Immature natural killer cell (primary cell): ENCODE measurements at regions not wholly inside any gene's neighbourhood (a gene's known extent, or its start where the extent isn't known, plus 50 kb on each side); places are given as distances from the start of the nearest gene placed in this dataset.

ENCODE experiments used
- DNase-seq, 3 donors: peaks; one replicate each; pipeline ENCODE4 v3.0.0; 2022; ENCODE audit warnings: mixed read lengths in 1 of 3
- H3K27ac Mint-ChIP-seq, 6 donors: one replicate each; pipeline ENCODE4 v1.8.0; 2020; ENCODE audit warnings: mixed read lengths in 6 of 6, mild to moderate bottlenecking in 5 of 6, inconsistent platforms in 4 of 6, moderate library complexity in 3 of 6
- H3K27me3 Mint-ChIP-seq, 3 donors: one replicate each; pipeline ENCODE4 v1.8.0; 2020 to 2021; ENCODE audit warnings: low read depth in 3 of 3, mild to moderate bottlenecking in 3 of 3, mixed read lengths in 3 of 3, moderate library complexity in 3 of 3, inconsistent platforms in 1 of 3
- H3K36me3 Mint-ChIP-seq, 3 donors: one replicate each; pipeline ENCODE4 v1.8.0; 2020; ENCODE audit warnings: mixed read lengths in 3 of 3, inconsistent platforms in 2 of 3, mild to moderate bottlenecking in 2 of 3
- H3K4me1 Mint-ChIP-seq, 2 donors: one replicate each; pipeline ENCODE4 v1.8.0; 2020; ENCODE audit warnings: inconsistent platforms in 2 of 2, mild to moderate bottlenecking in 2 of 2, mixed read lengths in 2 of 2, moderate library complexity in 1 of 2
- H3K4me3 Mint-ChIP-seq, 5 donors: one replicate each; pipeline ENCODE4 v1.8.0; 2020; ENCODE audit warnings: mild to moderate bottlenecking in 5 of 5, mixed read lengths in 5 of 5, inconsistent platforms in 3 of 5, moderate library complexity in 3 of 5
- H3K9me3 Mint-ChIP-seq, 6 donors: one replicate each; pipeline ENCODE4 v1.8.0; 2020; ENCODE audit warnings: mild to moderate bottlenecking in 6 of 6, mixed read lengths in 6 of 6, inconsistent platforms in 4 of 6, moderate library complexity in 3 of 6

DNA sequence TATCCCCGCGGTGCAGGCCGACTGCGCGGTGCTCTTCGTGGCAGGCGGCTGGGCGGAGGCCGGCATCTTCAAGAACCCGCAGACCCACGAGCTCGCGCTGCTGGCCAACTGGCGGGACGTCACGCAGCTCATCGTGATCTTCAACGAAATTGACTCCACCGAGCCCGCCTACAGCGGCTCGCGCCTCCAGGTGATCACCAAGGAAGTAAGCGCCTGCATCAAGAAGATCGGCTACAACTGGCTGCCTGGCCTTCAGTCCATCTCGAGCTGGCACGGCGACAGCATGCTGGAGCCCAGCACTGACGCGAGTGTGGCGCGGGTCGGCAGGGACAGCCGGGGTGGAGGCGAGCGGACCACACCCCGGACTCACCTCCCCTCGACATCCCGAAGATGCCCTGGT, 53.9 kb upstream of the MTNR1B start:
- no peak for DNase-seq
- Mint-ChIP-seq H3K36me3 (no peaks in the 10 kb centered on the region), H3K27ac (no peak overlapping the region), H3K9me3 (peaks cover 0 to 11% (median 0%) of the 10 kb centered on the region in 6 donors), H3K4me3 (no peak overlapping the region), H3K4me1 (no peaks in the 10 kb centered on the region), H3K27me3 (no peaks in the 10 kb centered on the region)

DNA sequence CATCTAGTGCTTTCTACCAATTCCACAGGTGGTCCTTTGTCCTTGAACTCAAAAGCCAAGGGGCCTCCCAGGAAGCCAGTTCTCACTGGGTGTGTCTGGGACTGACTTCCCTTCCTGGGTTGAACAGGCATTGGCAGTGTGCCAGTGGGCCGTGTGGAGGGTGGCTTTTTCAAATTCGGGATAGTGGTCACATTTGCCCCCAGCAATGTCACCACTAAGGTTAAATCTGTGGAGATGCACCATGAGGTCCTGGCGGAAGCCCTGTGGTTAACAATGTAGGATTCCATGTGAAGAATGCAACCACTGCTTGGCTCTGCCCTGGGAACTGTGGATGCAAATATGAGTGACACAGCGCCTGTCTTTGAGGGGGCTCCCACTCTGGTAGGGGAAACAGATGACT, 53.2 kb upstream of the MTNR1B start:
- Mint-ChIP-seq H3K4me3 (no peak overlapping the region), H3K4me1 (no peaks in the 10 kb centered on the region), H3K27me3 (no peaks in the 10 kb centered on the region), H3K36me3 (no peaks in the 10 kb centered on the region), H3K9me3 (peaks cover 0 to 11% (median 0%) of the 10 kb centered on the region in 6 donors), H3K27ac (no peak overlapping the region)
- DNase-seq, result no peak

- peaks cover 0 to 10% (median 3%) of the 10 kb centered on the region in 6 donors for H3K9me3 Mint-ChIP-seq
- no peaks in the 10 kb centered on the region for H3K36me3 Mint-ChIP-seq
- H3K27ac Mint-ChIP-seq, result no peak overlapping the region
- no peak overlapping the region for H3K4me3 Mint-ChIP-seq
- H3K4me1 Mint-ChIP-seq, result no peaks in the 10 kb centered on the region
- no peak for DNase-seq
- no peaks in the 10 kb centered on the region for H3K27me3 Mint-ChIP-seq
These were observed 51.5 kb upstream of the MTNR1B start for GRCh38 chr11:92917927-92918326.

- Mint-ChIP-seq H3K27me3 (no peaks in the 10 kb centered on the region), H3K9me3 (peaks cover 0 to 9% (median 3%) of the 10 kb centered on the region in 6 donors), H3K4me3 (no peak overlapping the region), H3K36me3 (no peaks in the 10 kb centered on the region), H3K4me1 (no peaks in the 10 kb centered on the region), H3K27ac (no peak overlapping the region)
- no peak for DNase-seq
These were observed 50.4 kb upstream of the MTNR1B start for GRCh38 chr11:92919048-92919447.
